Aorta (tissue), 5 donors: ENCODE measurements at regions not wholly inside any gene's neighbourhood (a gene's known extent, or its start where the extent isn't known, plus 50 kb on each side); places are given as distances from the start of the nearest gene placed in this dataset.
"Not testable (repeated sequence)": the region's sequence is repeated elsewhere in the genome, so short reads cannot be mapped to it uniquely, and the experiment has no call there.

Source experiments
- ATAC-seq: fragments of 200-7000 bp; cut with Tn5 transposase; one replicate; pipeline ENCODE4 v1.9.1; 2022; ENCODE audit warnings: moderate library complexity; ENCODE audit not compliant: low FRiP score
- DNase-seq, 2 donors: peaks; one replicate each; pipeline ENCODE4 v3.0.0-alpha.2; 2020
- H3K27ac ChIP-seq, 2 donors: one replicate each; pipeline ENCODE4 v1.5.1; 2013; ENCODE audit warnings: low read length in 2 of 2, mild to moderate bottlenecking in 2 of 2, moderate library complexity in 2 of 2, control low read depth in 1 of 2, inconsistent platforms in 1 of 2, low read depth in 1 of 2
- H3K27me3 ChIP-seq, 2 donors: one replicate each; pipeline ENCODE4 v1.6.1; 2013; ENCODE audit warnings: control low read depth in 1 of 2, low read length in 1 of 2, mild to moderate bottlenecking in 1 of 2, moderate library complexity in 1 of 2; ENCODE audit not compliant: insufficient read depth in 2 of 2, control insufficient read depth in 1 of 2
- H3K36me3 ChIP-seq, 2 donors: one replicate each; pipeline ENCODE4 v1.6.1; 2013; ENCODE audit warnings: control low read depth in 1 of 2, low read length in 1 of 2, mild to moderate bottlenecking in 1 of 2; ENCODE audit not compliant: insufficient read depth in 2 of 2, control insufficient read depth in 1 of 2
- H3K4me1 ChIP-seq, 2 donors: one replicate each; pipeline ENCODE4 v1.6.1; 2013; ENCODE audit warnings: low read length in 2 of 2, control low read depth in 1 of 2, mild to moderate bottlenecking in 1 of 2, moderate library complexity in 1 of 2; ENCODE audit not compliant: insufficient read depth in 2 of 2, control insufficient read depth in 1 of 2
- H3K4me3 ChIP-seq, 2 donors: one replicate each; pipeline ENCODE4 v1.5.1; 2013; ENCODE audit warnings: low read length in 2 of 2, control low read depth in 1 of 2, mild to moderate bottlenecking in 1 of 2
- H3K9me3 ChIP-seq: one replicate; pipeline ENCODE4 v1.6.1; 2013; ENCODE audit warnings: mild to moderate bottlenecking, low read length; ENCODE audit not compliant: control insufficient read depth
- WGBS, 2 donors: extraction: QIAGEN DNeasy Blood & Tissue Kit; methylation state at CpG; one replicate each; pipeline ENCODE4 v1.1.7; 2013; 5-methylcytosine and 5-hydroxymethylcytosine counted together
- intact Hi-C, 2 donors: fragments of 100-400 bp; cut with DNase I; formaldehyde crosslinking; loops; one replicate each; pipeline versions ENCODE4 v1.14.2 to v1.15.0; 2022
- donor health status: healthy with polysubstance abuse.
- donor health status: Bipolar disorder and iron deficiency.
- donor health status: DM: no; HTN: no; CAD: no.
- donor health status: DM: no; HTN: no; CAD: no.
- donor health status: DM: yes; HTN: yes; CAD: no.

DNA sequence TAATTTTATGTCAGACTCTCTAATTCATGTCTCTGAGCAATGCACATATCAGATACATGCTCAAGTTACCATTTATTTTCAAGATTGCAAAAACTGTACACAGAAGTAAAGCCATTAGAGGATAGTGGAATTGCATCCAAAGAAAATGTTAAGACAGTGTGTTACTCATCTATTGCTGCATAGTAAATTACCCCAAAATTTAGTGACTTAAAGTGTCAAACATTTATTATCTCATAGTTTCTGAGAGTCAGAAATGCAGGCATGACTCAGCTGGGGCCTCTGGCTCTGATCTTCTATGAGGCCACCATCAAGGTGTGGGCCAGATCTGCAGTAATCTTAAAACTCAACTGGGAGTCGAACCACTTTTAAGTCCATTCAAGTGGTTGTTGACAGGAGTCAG, 275.2 kb downstream of the QDPR start:
- no peak overlapping the region for H3K27ac ChIP-seq
- peaks cover 0 to 5% of the 10 kb centered on the region in 2 donors for H3K4me1 ChIP-seq
- H3K9me3 ChIP-seq = no peaks in the 10 kb centered on the region
- no peaks in the 10 kb centered on the region for H3K36me3 ChIP-seq
- H3K27me3 ChIP-seq = no peaks in the 10 kb centered on the region
- 58 to 65% methylated on average over 1 of the region's 1 CpG for WGBS, 2 donors
- ATAC-seq (no peak), DNase-seq (no peak)
- intact Hi-C loops = no loop called here
- no peak overlapping the region for H3K4me3 ChIP-seq

- DNase-seq (no peak), ATAC-seq (no peak)
- H3K4me3 ChIP-seq = no peak overlapping the region
- no peak overlapping the region for H3K27ac ChIP-seq
- H3K27me3 ChIP-seq = no peaks in the 10 kb centered on the region
- WGBS, 2 donors = 80 to 93% methylated on average over 1 of the region's 1 CpG
- no peaks in the 10 kb centered on the region for H3K9me3 ChIP-seq
- no peaks in the 10 kb centered on the region for H3K36me3 ChIP-seq
- intact Hi-C loops = no loop called here
- H3K4me1 ChIP-seq = peaks cover 5% of the 10 kb centered on the region in 2 donors
These were observed 277.2 kb downstream of the QDPR start for GRCh38 chr4:17234678-17235077.

DNA sequence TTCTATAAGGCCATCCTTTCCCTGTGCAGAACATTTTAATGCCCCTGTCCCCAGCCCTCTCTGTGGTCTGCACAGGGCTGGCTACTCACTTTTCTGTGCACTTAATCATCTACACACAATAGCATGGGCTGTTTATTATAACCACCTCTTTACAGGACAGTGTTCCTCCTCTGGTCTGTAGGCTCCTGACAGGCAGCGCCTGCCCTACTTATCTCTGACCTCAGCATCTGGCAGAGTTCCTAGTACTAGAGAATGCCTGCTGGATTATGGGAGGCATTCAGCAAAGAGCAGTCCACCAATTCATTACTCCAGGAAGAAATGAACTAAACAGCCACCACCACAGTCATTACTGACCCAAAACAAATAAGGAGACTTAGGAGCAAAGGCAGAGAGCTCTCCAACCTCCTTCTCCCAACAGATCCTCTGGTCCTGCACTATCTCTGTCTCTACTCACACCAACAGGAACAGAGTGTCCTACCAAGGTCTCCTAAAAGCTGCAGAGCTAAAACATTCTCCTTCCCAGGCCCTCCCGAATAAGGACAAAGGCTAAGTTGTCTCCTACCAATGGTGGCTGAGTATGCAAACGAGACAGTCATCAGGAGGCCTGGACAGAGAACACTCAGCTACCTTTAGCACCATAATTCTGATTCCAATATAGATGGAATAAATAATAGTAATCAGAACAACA, 279.2 kb downstream of the QDPR start:
- Histone ChIP-seq H3K36me3 (no peaks in the 10 kb centered on the region), H3K4me1 (peaks cover 5% of the 10 kb centered on the region in 2 donors), H3K9me3 (no peaks in the 10 kb centered on the region), H3K27me3 (no peaks in the 10 kb centered on the region), H3K27ac (peak overlapping the region; percentile 7 to 89), H3K4me3 (no peak overlapping the region)
- WGBS, 2 donors = 25 to 29% methylated on average over 3 of the region's 3 CpGs
- DNase-seq = no peak
- ATAC-seq = peak; percentile 90
- intact Hi-C loops = no loop called here

DNA sequence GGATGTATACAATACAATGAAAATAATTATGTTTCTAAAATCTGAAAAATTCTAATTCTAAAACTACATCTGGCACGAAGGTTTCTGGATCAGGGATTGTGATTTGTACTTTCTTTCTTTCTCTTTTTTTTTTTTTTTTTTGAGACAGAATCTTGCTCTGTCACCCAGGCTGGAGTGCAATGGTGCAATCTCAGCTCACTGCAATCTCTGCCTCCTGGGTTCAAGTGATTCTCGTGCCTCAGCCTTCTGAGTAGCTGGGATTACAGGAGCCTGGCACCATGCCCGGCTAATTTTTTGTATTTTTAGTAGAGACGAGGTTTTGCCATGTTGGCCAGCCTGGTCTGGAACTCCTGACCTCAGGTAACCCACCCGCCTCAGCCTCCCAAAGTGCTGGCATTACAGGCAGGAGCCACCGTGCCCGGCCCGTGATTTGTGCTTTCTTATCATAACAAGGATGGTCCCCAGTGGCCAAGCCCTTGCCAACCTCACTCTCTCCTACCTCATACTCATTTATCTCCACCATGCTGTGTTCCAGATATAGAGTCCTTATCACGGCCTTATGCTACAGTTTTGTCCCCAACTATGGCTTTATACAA, 279.9 kb downstream of the QDPR start:
- WGBS, 2 donors = 4 to 6% methylated on average over 9 of the region's 9 CpGs
- H3K4me3 ChIP-seq, H3K27me3 ChIP-seq, H3K9me3 ChIP-seq, intact Hi-C loops, H3K4me1 ChIP-seq, H3K36me3 ChIP-seq: not testable (repeated sequence)
- peak overlapping the region; percentile 7 to 89 for H3K27ac ChIP-seq
- DNase-seq (peak; percentile 58 to 77), ATAC-seq (peak; percentile 67)

DNA sequence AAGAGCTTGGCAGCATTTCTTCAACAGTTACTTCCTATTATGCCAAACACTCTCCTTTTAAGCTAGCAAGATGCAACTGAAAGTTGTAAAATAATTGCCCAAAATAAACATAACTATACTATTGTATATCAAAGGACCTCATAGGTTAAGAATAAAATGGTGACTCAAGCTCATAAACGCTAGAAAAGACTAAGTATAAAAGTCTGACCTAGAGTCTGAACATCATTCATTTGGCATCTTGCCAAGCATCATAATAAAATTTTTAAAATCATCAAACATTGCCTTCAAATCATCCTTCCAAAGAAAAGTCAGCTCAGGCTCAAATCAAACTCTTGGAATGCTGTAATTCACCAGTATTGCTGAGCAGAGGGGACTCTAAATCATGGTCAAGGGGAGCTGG, 281.2 kb downstream of the QDPR start:
- no peak for ATAC-seq
- Histone ChIP-seq H3K4me3 (no peak overlapping the region), H3K27me3 (no peaks in the 10 kb centered on the region), H3K4me1 (peaks cover 5% of the 10 kb centered on the region in 2 donors), H3K36me3 (no peaks in the 10 kb centered on the region), H3K27ac (no peak overlapping the region), H3K9me3 (no peaks in the 10 kb centered on the region)
- DNase-seq = no peak
- WGBS, 2 donors = 0 to 3% methylated on average over 1 of the region's 1 CpG
- intact Hi-C loops = no loop called here

- Histone ChIP-seq H3K4me1 (peaks cover 0 to 4% of the 10 kb centered on the region in 2 donors), H3K36me3 (no peaks in the 10 kb centered on the region), H3K27me3 (no peaks in the 10 kb centered on the region), H3K9me3 (no peaks in the 10 kb centered on the region), H3K4me3 (no peak overlapping the region), H3K27ac (no peak overlapping the region)
- DNase-seq (no peak), ATAC-seq (no peak)
- intact Hi-C loops = no loop called here
These were observed 291.1 kb downstream of the QDPR start for GRCh38 chr4:17220816-17221215.

DNA sequence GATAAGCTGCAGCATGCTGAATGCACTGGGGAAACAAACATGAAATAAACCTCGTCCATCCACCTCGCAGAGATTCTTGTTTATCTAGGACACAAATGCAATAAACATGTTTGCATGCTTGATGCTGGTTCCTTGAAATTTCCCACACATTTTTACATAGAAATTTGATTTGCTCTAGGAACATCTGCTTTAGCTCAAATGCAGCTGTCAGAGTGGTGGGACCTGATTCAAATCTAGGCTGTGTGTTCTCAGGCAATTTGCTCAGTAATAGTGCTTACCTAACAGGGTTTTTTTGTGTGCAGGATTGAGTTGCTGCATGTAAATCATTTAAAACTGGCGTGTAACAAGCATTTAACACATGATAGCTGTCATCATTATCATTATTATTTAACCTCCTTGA, 293.1 kb downstream of the QDPR start:
- 83 to 90% methylated on average over 3 of the region's 3 CpGs for WGBS, 2 donors
- no peak for ATAC-seq
- intact Hi-C loops = no loop called here
- Histone ChIP-seq H3K4me1 (peaks cover 0 to 4% of the 10 kb centered on the region in 2 donors), H3K27me3 (no peaks in the 10 kb centered on the region), H3K27ac (no peak overlapping the region), H3K36me3 (no peaks in the 10 kb centered on the region), H3K4me3 (no peak overlapping the region), H3K9me3 (no peaks in the 10 kb centered on the region)
- DNase-seq = no peak

- no peaks in the 10 kb centered on the region for H3K9me3 ChIP-seq
- 46 to 47% methylated on average over 7 of the region's 7 CpGs for WGBS, 2 donors
- no peaks in the 10 kb centered on the region for H3K36me3 ChIP-seq
- H3K4me1 ChIP-seq = no peaks in the 10 kb centered on the region
- intact Hi-C loops = no loop called here
- H3K27me3 ChIP-seq = no peaks in the 10 kb centered on the region
- no peak for ATAC-seq
- H3K4me3 ChIP-seq = no peak overlapping the region
- no peak overlapping the region for H3K27ac ChIP-seq
- DNase-seq = no peak
These were observed 304.8 kb downstream of the QDPR start for GRCh38 chr4:17206829-17207801.
